HFFc6 (cell line): ENCODE measurements at regions not wholly inside any gene's neighbourhood (a gene's known extent, or its start where the extent isn't known, plus 50 kb on each side); places are given as distances from the start of the nearest gene placed in this dataset.

Source experiments
- DNase-seq: peaks from one replicate; pipeline ENCODE4 v3.0.0-alpha.2; 2018
- H3K27ac Mint-ChIP-seq: 2 replicates; pipeline ENCODE4 v1.8.0; 2020; ENCODE audit warnings: mild to moderate bottlenecking, mixed read lengths
- H3K27me3 Mint-ChIP-seq: 2 replicates; pipeline ENCODE4 v1.8.0; 2021; ENCODE audit warnings: mild to moderate bottlenecking, moderate library complexity, mixed read lengths; ENCODE audit not compliant: insufficient read depth
- H3K36me3 Mint-ChIP-seq: 2 replicates; pipeline ENCODE4 v1.8.0; 2021; ENCODE audit warnings: low read depth, mixed read lengths
- H3K4me1 Mint-ChIP-seq: 2 replicates; pipeline ENCODE4 v1.8.0; 2020; ENCODE audit warnings: low read depth, mixed read lengths
- H3K4me3 Mint-ChIP-seq: 2 replicates; pipeline ENCODE4 v1.8.0; 2020; ENCODE audit warnings: mild to moderate bottlenecking, moderate library complexity, mixed read lengths
- H3K9me3 Mint-ChIP-seq: 2 replicates; pipeline ENCODE4 v1.8.0; 2020; ENCODE audit warnings: mild to moderate bottlenecking, mixed read lengths
- TF ChIP-seq, protein P1 (sequence below): fragments of 200-600 bp; sonication (generic); IDR thresholded peaks from 2 replicates; pipeline ENCODE4 v1.5.0; 2021; ENCODE audit warnings: antibody characterized with exemption, mild to moderate bottlenecking

DNA sequence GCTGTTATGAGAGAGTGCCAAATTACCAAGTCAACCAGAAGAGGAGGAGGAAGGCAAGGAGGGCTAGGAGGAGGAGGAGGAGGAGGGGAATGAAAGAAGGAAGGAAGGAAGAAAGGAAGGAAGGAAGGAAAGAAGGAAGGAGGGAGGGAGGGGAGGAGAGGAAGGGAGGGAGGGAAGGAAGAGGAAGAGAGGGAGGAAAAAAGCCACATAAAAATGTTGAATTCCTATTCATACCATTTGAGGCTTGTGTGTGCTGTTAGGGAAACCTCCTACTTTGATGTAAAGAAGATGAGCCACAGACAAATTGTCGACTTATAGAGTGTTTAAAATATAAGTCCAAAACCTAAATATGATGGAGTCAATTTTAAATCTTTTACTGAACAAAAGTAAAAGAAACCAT, 65.3 kb upstream of the MYLIP start:
- H3K36me3 Mint-ChIP-seq = no peaks in the 10 kb centered on the region; the same call in 1 of the 2 replicates
- no peaks in the 10 kb centered on the region for H3K4me1 Mint-ChIP-seq
- H3K27me3 Mint-ChIP-seq = peaks cover 4% of the 10 kb centered on the region
- peaks cover 12% of the 10 kb centered on the region; the same call in 1 of the 2 replicates for H3K9me3 Mint-ChIP-seq
- H3K27ac Mint-ChIP-seq = no peak overlapping the region
- no peak overlapping the region for H3K4me3 Mint-ChIP-seq
- no peak for DNase-seq
- TF ChIP-seq, protein P1, sequence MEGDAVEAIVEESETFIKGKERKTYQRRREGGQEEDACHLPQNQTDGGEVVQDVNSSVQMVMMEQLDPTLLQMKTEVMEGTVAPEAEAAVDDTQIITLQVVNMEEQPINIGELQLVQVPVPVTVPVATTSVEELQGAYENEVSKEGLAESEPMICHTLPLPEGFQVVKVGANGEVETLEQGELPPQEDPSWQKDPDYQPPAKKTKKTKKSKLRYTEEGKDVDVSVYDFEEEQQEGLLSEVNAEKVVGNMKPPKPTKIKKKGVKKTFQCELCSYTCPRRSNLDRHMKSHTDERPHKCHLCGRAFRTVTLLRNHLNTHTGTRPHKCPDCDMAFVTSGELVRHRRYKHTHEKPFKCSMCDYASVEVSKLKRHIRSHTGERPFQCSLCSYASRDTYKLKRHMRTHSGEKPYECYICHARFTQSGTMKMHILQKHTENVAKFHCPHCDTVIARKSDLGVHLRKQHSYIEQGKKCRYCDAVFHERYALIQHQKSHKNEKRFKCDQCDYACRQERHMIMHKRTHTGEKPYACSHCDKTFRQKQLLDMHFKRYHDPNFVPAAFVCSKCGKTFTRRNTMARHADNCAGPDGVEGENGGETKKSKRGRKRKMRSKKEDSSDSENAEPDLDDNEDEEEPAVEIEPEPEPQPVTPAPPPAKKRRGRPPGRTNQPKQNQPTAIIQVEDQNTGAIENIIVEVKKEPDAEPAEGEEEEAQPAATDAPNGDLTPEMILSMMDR = no peak

DNA sequence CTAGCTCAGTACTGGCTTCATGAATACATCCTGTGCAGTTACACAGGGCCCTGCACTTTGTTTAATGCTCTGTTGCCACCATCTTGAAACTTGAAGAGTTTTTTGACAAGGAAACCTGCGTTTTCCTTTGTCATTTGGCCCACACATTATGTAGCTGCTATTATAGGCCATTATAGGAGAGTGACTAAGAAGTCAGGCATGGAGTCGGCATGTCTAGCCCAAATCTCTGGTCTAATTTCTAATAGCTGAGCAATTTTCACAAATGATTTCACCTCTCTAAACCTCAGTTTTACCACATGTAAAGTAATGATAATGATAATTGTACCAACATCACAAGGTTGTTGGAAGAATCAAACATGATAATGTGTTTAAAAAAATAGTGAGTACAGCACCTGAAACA, 67.1 kb upstream of the MYLIP start:
- Mint-ChIP-seq H3K9me3 (peaks cover 8% of the 10 kb centered on the region), H3K27ac (no peak overlapping the region), H3K36me3 (no peaks in the 10 kb centered on the region; the same call in 1 of the 2 replicates), H3K4me1 (no peaks in the 10 kb centered on the region), H3K4me3 (no peak overlapping the region), H3K27me3 (peaks cover 2% of the 10 kb centered on the region)
- no peak for DNase-seq
- TF ChIP-seq, protein P1 = no peak

DNA sequence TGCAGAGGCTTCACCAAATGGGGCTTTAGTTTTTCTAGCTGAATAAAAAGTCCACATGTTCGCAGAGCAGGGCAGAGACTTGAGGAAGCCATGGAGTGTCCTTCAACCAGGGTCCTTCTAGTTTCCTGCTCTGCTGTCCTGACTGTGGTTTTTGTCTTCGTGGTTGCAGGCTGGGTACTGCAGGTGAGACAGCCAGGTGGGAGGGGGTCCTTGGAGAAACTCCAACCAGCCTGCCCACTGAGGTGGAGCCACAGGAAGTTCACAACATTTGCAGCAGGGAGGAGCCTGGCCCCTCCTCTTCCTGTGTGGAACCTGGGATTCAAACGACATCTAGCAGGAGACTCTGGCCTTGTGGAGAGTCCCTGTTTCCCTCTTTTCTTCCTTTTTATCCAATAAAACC, 68.8 kb upstream of the MYLIP start:
- Mint-ChIP-seq H3K36me3 (no peaks in the 10 kb centered on the region; the same call in 1 of the 2 replicates), H3K27ac (no peak overlapping the region), H3K9me3 (peaks cover 7% of the 10 kb centered on the region), H3K4me1 (no peaks in the 10 kb centered on the region), H3K27me3 (peaks cover 3% of the 10 kb centered on the region; the same call in 1 of the 2 replicates), H3K4me3 (no peak overlapping the region)
- DNase-seq = no peak
- TF ChIP-seq, protein P1 = no peak

DNA sequence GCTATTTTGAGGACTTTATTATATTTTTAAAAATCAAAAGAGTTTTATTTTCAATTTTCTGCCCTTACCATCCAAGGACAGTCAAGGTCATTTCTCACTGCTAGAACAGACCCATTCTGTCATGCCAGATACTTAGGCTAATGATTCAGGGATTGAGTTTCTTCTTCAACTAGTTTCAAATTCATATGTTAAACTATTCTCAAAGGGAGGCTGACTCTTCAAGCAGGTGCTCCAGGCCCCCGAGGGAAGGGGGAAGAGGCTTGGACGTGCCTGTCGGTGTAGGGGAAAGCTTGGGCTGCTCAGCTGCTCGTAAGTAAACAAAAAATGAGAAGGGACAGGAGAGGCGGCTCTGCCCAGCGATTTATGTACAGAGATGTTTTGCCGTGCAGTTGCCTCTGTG, 69.4 kb upstream of the MYLIP start:
- no peak overlapping the region for H3K27ac Mint-ChIP-seq
- DNase-seq = no peak
- peaks cover 3% of the 10 kb centered on the region; the same call in 1 of the 2 replicates for H3K27me3 Mint-ChIP-seq
- H3K4me3 Mint-ChIP-seq = no peak overlapping the region
- no peaks in the 10 kb centered on the region for H3K36me3 Mint-ChIP-seq
- H3K4me1 Mint-ChIP-seq = no peaks in the 10 kb centered on the region
- TF ChIP-seq, protein P1 = no peak
- H3K9me3 Mint-ChIP-seq = peaks cover 4% of the 10 kb centered on the region; the same call in 1 of the 2 replicates

DNA sequence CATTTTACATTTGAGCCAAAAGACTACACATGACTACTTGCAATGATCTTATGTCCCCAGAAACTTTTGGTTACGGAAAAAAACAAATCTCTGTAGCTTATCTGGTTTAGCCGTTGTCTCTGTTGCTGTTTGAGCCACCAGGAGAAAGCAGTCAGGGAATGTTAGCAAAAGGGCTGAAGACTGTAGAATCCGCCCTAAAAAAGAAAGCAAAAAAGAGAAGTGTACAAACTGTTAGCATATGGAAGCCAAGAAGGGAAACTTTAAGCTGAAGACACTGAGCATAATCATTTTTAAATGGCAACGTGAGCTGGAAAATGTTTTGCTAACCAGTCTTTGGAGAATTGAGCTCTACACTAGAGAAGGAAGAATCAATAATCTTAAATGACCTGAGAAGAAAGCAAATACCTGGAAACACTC, 69.9 kb upstream of the MYLIP start:
- Mint-ChIP-seq H3K27ac (no peak overlapping the region), H3K27me3 (peaks cover 3% of the 10 kb centered on the region; the same call in 1 of the 2 replicates), H3K4me1 (no peaks in the 10 kb centered on the region), H3K4me3 (no peak overlapping the region), H3K9me3 (peaks cover 4% of the 10 kb centered on the region; the same call in 1 of the 2 replicates), H3K36me3 (no peaks in the 10 kb centered on the region)
- no peak for DNase-seq
- TF ChIP-seq, protein P1 = no peak
